ENCODE measurements at regions not wholly inside any gene's neighbourhood (a gene's known extent, or its start where the extent isn't known, plus 50 kb on each side); places are given as distances from the start of the nearest gene placed in this dataset.

DNA sequence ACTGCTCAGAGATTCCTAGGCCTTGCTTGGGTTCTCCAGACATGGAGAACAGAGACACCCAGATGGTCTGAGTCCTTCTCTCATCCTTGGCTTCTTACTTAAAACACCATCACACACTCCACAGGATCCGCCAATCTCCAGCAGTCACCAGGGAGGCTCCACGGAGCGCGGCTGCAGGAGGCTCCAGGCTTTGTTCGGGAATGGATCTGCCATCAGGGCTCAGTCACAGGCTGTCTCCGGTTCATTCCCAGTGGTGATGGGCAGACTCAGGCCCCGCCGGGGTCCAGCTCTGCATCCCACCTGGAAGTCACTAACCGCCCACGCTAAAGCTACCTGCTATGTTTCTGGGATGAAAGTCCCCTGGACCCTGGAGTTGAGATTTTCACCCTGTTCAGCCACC is 312.9 kb downstream of the TCERG1L start:
- H3K4me3 ChIP-seq (replicated peaks in 1 of 2; ENCODE audit: low read depth in 2 of 2, low read length in 2 of 2) = no peak overlapping the region
- DNase-seq (ENCODE audit: low read depth in 2 of 2) = no peak
- TF ChIP-seq, protein P1, sequence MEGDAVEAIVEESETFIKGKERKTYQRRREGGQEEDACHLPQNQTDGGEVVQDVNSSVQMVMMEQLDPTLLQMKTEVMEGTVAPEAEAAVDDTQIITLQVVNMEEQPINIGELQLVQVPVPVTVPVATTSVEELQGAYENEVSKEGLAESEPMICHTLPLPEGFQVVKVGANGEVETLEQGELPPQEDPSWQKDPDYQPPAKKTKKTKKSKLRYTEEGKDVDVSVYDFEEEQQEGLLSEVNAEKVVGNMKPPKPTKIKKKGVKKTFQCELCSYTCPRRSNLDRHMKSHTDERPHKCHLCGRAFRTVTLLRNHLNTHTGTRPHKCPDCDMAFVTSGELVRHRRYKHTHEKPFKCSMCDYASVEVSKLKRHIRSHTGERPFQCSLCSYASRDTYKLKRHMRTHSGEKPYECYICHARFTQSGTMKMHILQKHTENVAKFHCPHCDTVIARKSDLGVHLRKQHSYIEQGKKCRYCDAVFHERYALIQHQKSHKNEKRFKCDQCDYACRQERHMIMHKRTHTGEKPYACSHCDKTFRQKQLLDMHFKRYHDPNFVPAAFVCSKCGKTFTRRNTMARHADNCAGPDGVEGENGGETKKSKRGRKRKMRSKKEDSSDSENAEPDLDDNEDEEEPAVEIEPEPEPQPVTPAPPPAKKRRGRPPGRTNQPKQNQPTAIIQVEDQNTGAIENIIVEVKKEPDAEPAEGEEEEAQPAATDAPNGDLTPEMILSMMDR (IDR thresholded peaks at IDR 0.05; ENCODE audit: low read depth, low read length) = no peak

DNA sequence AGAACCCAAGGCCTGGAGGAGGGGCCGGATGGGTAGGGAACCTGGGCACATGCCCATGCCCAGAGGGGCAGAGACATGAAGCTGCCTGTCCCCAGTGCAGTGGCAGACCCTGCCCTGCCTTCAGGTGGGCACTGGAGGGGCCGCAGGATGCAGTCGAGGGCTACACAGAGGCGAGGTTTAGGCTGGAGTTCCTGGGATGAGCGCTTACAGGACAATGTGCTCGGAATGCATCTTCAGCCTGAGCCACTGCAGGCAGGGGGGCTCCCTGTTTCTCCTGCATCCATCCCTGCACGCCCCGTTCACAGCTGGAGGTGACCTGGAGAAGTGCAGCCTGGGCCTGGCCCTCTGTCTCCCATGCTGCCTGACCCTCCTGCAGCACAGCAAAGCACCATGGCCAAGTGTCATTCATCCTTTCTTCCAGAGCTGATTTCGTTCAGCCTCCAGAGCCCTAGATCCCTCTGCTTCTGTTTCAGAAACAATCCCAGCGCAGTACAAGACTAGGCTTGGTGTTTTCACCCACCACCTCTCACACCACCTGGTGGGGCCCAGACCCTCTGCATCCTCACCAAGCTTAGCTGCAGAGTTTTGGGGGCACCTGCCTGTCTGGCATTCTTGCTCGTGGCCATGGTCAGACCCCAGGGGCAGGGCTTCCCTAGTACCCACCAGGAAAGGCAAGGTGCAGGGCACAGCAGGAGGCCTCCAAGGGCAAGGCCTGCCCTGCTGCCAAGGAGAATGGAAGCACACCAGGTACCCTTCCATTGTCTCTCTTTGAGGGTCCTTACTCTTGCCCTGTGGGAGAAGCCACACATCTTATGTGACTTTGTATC is 311.9 kb downstream of the TCERG1L start:
- TF ChIP-seq, protein P1 (IDR thresholded peaks at IDR 0.05; ENCODE audit: low read depth, low read length) = no peak
- H3K4me3 ChIP-seq (replicated peaks in 1 of 2; ENCODE audit: low read depth in 2 of 2, low read length in 2 of 2) = no peak overlapping the region
- no peak for DNase-seq (ENCODE audit: low read depth in 2 of 2)

GRCh38 chr10:131000244-131000643 is 311.3 kb downstream of the TCERG1L start:
- TF ChIP-seq, protein P1 (IDR thresholded peaks at IDR 0.05; ENCODE audit: low read depth, low read length) = no peak
- H3K4me3 ChIP-seq (replicated peaks in 1 of 2; ENCODE audit: low read depth in 2 of 2, low read length in 2 of 2) = no peak overlapping the region

GRCh38 chr10:131000743-131001142 is 310.8 kb downstream of the TCERG1L start:
- no peak overlapping the region for H3K4me3 ChIP-seq (replicated peaks in 1 of 2; ENCODE audit: low read depth in 2 of 2, low read length in 2 of 2)
- no peak for DNase-seq (ENCODE audit: low read depth in 2 of 2)
- TF ChIP-seq, protein P1 (IDR thresholded peaks at IDR 0.05; ENCODE audit: low read depth, low read length) = no peak

More at GRCh38 chr10:131000244-131000643, 311.3 kb downstream of the TCERG1L start:
- no peak for DNase-seq (ENCODE audit: low read depth in 2 of 2)

GRCh38 chr10:131001438-131001837 is 310.1 kb downstream of the TCERG1L start:
- TF ChIP-seq, protein P1 (IDR thresholded peaks at IDR 0.05; ENCODE audit: low read depth, low read length) = no peak
- no peak overlapping the region for H3K4me3 ChIP-seq (replicated peaks in 1 of 2; ENCODE audit: low read depth in 2 of 2, low read length in 2 of 2)
- no peak for DNase-seq (ENCODE audit: low read depth in 2 of 2)

- TF ChIP-seq, protein P1 (IDR thresholded peaks at IDR 0.05; ENCODE audit: low read depth, low read length) = no peak
- H3K4me3 ChIP-seq (replicated peaks in 1 of 2; ENCODE audit: low read depth in 2 of 2, low read length in 2 of 2) = no peak overlapping the region
- no peak for DNase-seq (ENCODE audit: low read depth in 2 of 2)
Observed at GRCh38 chr10:131002031-131002861, 309.3 kb downstream of the TCERG1L start.
